ENCODE measurements at regions not wholly inside any gene's neighbourhood (a gene's known extent, or its start where the extent isn't known, plus 50 kb on each side); places are given as distances from the start of the nearest gene placed in this dataset.

GRCh38 chr5:40364441-40364840 lies 315.3 kb upstream of the PTGER4 start:
- no peak for TF ChIP-seq PKNOX1 (IDR thresholded peaks at IDR 0.05)
- TF ChIP-seq NFRKB (IDR thresholded peaks at IDR 0.05), result no peak
- TF ChIP-seq TARDBP (IDR thresholded peaks at IDR 0.05), result no peak
- no peak for TF ChIP-seq BHLHE40 (IDR thresholded peaks at IDR 0.05; ENCODE audit: borderline replicate concordance)
- TF ChIP-seq SP1 (IDR thresholded peaks at IDR 0.05), result no peak
- no peak for TF ChIP-seq FOXA1 (IDR thresholded peaks at IDR 0.05)
- TF ChIP-seq HDGF (IDR thresholded peaks at IDR 0.05; ENCODE audit: borderline replicate concordance), result no peak
- TF ChIP-seq ZNF384 (IDR thresholded peaks at IDR 0.05), result no peak
- no peak for TF ChIP-seq FOXK2 (IDR thresholded peaks at IDR 0.05)
- TF ChIP-seq ELF4 (IDR thresholded peaks at IDR 0.05), result no peak
- no peak for TF ChIP-seq SUZ12 (IDR thresholded peaks at IDR 0.05)
